Fibroblast of lung (primary cell): ENCODE measurements at regions not wholly inside any gene's neighbourhood (a gene's known extent, or its start where the extent isn't known, plus 50 kb on each side); places are given as distances from the start of the nearest gene placed in this dataset.

Source experiments
- DNase-seq, 2 donors: peaks; one replicate each; pipeline versions ENCODE4 v3.0.0 to v3.0.0-alpha.2; 2010; ENCODE audit warnings: low read depth in 2 of 2
- H2AFZ ChIP-seq: 2 replicates; pipeline ENCODE4 v1.5.1; 2012; ENCODE audit warnings: low read length, control low read depth, inconsistent platforms
- H3K27ac ChIP-seq: 2 replicates; pipeline ENCODE4 v1.5.1; 2011; ENCODE audit warnings: low read length, control low read depth; ENCODE audit not compliant: insufficient read depth
- H3K27me3 ChIP-seq: 2 replicates; pipeline ENCODE4 v1.5.1; 2011; ENCODE audit warnings: mild to moderate bottlenecking, low read length; ENCODE audit not compliant: control insufficient read depth, insufficient read depth
- H3K36me3 ChIP-seq: 2 replicates; pipeline ENCODE4 v1.5.1; 2011; ENCODE audit warnings: low read length; ENCODE audit not compliant: control insufficient read depth, insufficient read depth
- H3K4me1 ChIP-seq: 2 replicates; pipeline ENCODE4 v1.5.1; 2011; ENCODE audit warnings: low read length; ENCODE audit not compliant: control insufficient read depth, insufficient read depth; ENCODE audit errors: extremely low read depth
- H3K4me2 ChIP-seq: 2 replicates; pipeline ENCODE4 v1.5.1; 2011; ENCODE audit warnings: low read length, control low read depth; ENCODE audit not compliant: insufficient read depth; ENCODE audit errors: extremely low read depth
- H3K4me3 ChIP-seq, 4 experiments: fragments of 200-600 bp in 1 of 4; sonication (generic) in 1 of 4; replicated peaks in 1 of 4; 2 replicates each; pipeline ENCODE4 v1.5.1; 2011 to 2016; ENCODE audit warnings: low read length in 4 of 4, low read depth in 3 of 4, mild to moderate bottlenecking in 3 of 4, control low read depth in 2 of 4, inconsistent platforms in 1 of 4, mixed read lengths in 1 of 4; ENCODE audit not compliant: insufficient read depth in 1 of 4; ENCODE audit errors: control extremely low read depth in 1 of 4
- H3K79me2 ChIP-seq: 2 replicates; pipeline ENCODE4 v1.5.1; 2012; ENCODE audit warnings: mild to moderate bottlenecking, low read length, inconsistent platforms; ENCODE audit not compliant: control insufficient read depth, insufficient read depth
- H3K9ac ChIP-seq: 2 replicates; pipeline ENCODE4 v1.5.1; 2011; ENCODE audit warnings: mild to moderate bottlenecking, low read length, control low read depth; ENCODE audit not compliant: insufficient read depth
- H3K9me3 ChIP-seq: 2 replicates; pipeline ENCODE4 v1.5.1; 2012; ENCODE audit warnings: low read depth, low read length; ENCODE audit not compliant: control insufficient read depth, insufficient read depth
- H4K20me1 ChIP-seq: 2 replicates; pipeline ENCODE4 v1.5.1; 2011; ENCODE audit warnings: low read length; ENCODE audit not compliant: control insufficient read depth, insufficient read depth; ENCODE audit errors: extremely low read depth
- CTCF ChIP-seq, 2 donors: IDR thresholded peaks in 1 of 2; conservative IDR thresholded peaks in 1 of 2; 1 replicate in 1 of 2; 2 replicates in 1 of 2; pipeline ENCODE4 v1.5.1; 2011 to 2012; ENCODE audit warnings: low read length in 2 of 2, control low read depth in 1 of 2, inconsistent platforms in 1 of 2, low read depth in 1 of 2, mild to moderate bottlenecking in 1 of 2
- EZH2 ChIP-seq: IDR thresholded peaks from 2 replicates; pipeline ENCODE4 v1.5.1; 2012; ENCODE audit warnings: low read length, control low read depth, mild to moderate bottlenecking; ENCODE audit errors: missing control alignments

GRCh38 chr7:12905671-12906070 is 218.2 kb downstream of the ARL4A start:
- H2AFZ ChIP-seq, result no peak overlapping the region
- TF ChIP-seq EZH2 (no peak), CTCF (conservative IDR thresholded peaks at IDR 0.05 in 1 of 2, IDR thresholded peaks at IDR 0.05 in 1 of 2; ENCODE audit: low read depth in 1 of 2, low read length in 2 of 2) (no peak)
- H3K79me2 ChIP-seq, result no peaks in the 10 kb centered on the region
- H3K4me1 ChIP-seq, result no peaks in the 10 kb centered on the region
- H3K9me3 ChIP-seq, result no peaks in the 10 kb centered on the region
- DNase-seq, result no peak
- no peaks in the 10 kb centered on the region for H3K27me3 ChIP-seq
- H4K20me1 ChIP-seq, result no peaks in the 10 kb centered on the region
- no peak overlapping the region for H3K27ac ChIP-seq
- H3K4me3 ChIP-seq, result no peak overlapping the region
- no peak overlapping the region for H3K9ac ChIP-seq
- H3K36me3 ChIP-seq, result no peaks in the 10 kb centered on the region
- no peak overlapping the region for H3K4me2 ChIP-seq

GRCh38 chr7:12907774-12908173 is 220.3 kb downstream of the ARL4A start:
- Histone ChIP-seq H3K27ac (no peak overlapping the region), H3K79me2 (no peaks in the 10 kb centered on the region), H3K9me3 (no peaks in the 10 kb centered on the region), H3K27me3 (no peaks in the 10 kb centered on the region), H2AFZ (no peak overlapping the region), H4K20me1 (no peaks in the 10 kb centered on the region), H3K4me3 (no peak overlapping the region), H3K36me3 (no peaks in the 10 kb centered on the region), H3K4me1 (no peaks in the 10 kb centered on the region), H3K9ac (no peak overlapping the region), H3K4me2 (no peak overlapping the region)
- TF ChIP-seq CTCF (conservative IDR thresholded peaks at IDR 0.05 in 1 of 2, IDR thresholded peaks at IDR 0.05 in 1 of 2; ENCODE audit: low read depth in 1 of 2, low read length in 2 of 2) (no peak), EZH2 (no peak)
- no peak for DNase-seq

- Histone ChIP-seq H3K36me3 (no peaks in the 10 kb centered on the region), H3K27ac (no peak overlapping the region), H3K4me3 (no peak overlapping the region), H3K4me2 (no peak overlapping the region), H3K9me3 (no peaks in the 10 kb centered on the region), H4K20me1 (no peaks in the 10 kb centered on the region), H2AFZ (no peak overlapping the region), H3K27me3 (no peaks in the 10 kb centered on the region), H3K4me1 (no peaks in the 10 kb centered on the region), H3K9ac (no peak overlapping the region), H3K79me2 (no peaks in the 10 kb centered on the region)
- no peak for TF ChIP-seq CTCF (conservative IDR thresholded peaks at IDR 0.05 in 1 of 2, IDR thresholded peaks at IDR 0.05 in 1 of 2; ENCODE audit: low read depth in 1 of 2, low read length in 2 of 2)
- no peak for TF ChIP-seq EZH2
- no peak for DNase-seq
Measured at GRCh38 chr7:12909483-12909882, 222.1 kb downstream of the ARL4A start.
